ENCODE measurements at regions not wholly inside any gene's neighbourhood (a gene's known extent, or its start where the extent isn't known, plus 50 kb on each side); places are given as distances from the start of the nearest gene placed in this dataset.

GRCh38 chr11:101668236-101668635 lies 84.4 kb upstream of the TRPC6 start:
- intact Hi-C loops (cut with micrococcal nuclease; ENCODE audit: unreplicated experiment), result no loop called here
- no peaks in the 10 kb centered on the region for H3K9me3 Mint-ChIP-seq (ENCODE audit: low read depth, unreplicated experiment)
- no TSS peak for BruUV-seq (replicated peaks)
- H3K27ac Mint-ChIP-seq (ENCODE audit: unreplicated experiment), result no peak overlapping the region
- peaks cover 8% of the 10 kb centered on the region for H3K4me1 Mint-ChIP-seq (ENCODE audit: low read depth, unreplicated experiment)
- no peak for DNase-seq
- H3K4me3 Mint-ChIP-seq (ENCODE audit: low read depth, unreplicated experiment), result no peak overlapping the region
- TF ChIP-seq, protein P1, sequence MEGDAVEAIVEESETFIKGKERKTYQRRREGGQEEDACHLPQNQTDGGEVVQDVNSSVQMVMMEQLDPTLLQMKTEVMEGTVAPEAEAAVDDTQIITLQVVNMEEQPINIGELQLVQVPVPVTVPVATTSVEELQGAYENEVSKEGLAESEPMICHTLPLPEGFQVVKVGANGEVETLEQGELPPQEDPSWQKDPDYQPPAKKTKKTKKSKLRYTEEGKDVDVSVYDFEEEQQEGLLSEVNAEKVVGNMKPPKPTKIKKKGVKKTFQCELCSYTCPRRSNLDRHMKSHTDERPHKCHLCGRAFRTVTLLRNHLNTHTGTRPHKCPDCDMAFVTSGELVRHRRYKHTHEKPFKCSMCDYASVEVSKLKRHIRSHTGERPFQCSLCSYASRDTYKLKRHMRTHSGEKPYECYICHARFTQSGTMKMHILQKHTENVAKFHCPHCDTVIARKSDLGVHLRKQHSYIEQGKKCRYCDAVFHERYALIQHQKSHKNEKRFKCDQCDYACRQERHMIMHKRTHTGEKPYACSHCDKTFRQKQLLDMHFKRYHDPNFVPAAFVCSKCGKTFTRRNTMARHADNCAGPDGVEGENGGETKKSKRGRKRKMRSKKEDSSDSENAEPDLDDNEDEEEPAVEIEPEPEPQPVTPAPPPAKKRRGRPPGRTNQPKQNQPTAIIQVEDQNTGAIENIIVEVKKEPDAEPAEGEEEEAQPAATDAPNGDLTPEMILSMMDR (IDR thresholded peaks at IDR 0.05; ENCODE audit: unreplicated experiment), result no peak
- no peaks in the 10 kb centered on the region for H3K36me3 Mint-ChIP-seq (ENCODE audit: insufficient read depth, unreplicated experiment)
- no peaks in the 10 kb centered on the region for H3K27me3 Mint-ChIP-seq (ENCODE audit: unreplicated experiment)
- CTCF ChIA-PET, result no interaction called here

DNA sequence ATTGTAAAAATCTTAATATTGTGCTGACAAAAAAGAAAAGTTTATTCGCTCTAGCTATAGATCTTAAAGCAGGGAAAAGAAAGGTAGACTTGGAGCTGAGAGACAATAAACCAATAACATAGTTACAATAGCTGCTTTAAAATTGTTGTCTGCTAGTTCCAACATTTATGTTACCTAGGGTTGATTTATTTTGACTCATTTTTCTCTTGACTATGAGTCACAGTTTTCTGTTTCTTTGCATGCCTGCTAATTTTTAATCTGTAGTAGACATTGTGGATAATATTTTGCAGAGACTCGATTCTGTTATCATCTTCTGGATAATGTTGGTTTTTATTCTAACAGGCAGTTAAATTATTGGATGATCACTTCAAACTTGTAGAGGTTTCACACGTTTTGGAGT lies 83.1 kb upstream of the TRPC6 start:
- Mint-ChIP-seq H3K36me3 (ENCODE audit: insufficient read depth, unreplicated experiment) (no peaks in the 10 kb centered on the region), H3K27me3 (ENCODE audit: unreplicated experiment) (no peaks in the 10 kb centered on the region), H3K4me3 (ENCODE audit: low read depth, unreplicated experiment) (no peak overlapping the region), H3K27ac (ENCODE audit: unreplicated experiment) (no peak overlapping the region), H3K9me3 (ENCODE audit: low read depth, unreplicated experiment) (no peaks in the 10 kb centered on the region), H3K4me1 (ENCODE audit: low read depth, unreplicated experiment) (peaks cover 8% of the 10 kb centered on the region)
- TF ChIP-seq, protein P1 (IDR thresholded peaks at IDR 0.05; ENCODE audit: unreplicated experiment), result no peak
- intact Hi-C loops (cut with micrococcal nuclease; ENCODE audit: unreplicated experiment), result no loop called here
- BruUV-seq (replicated peaks), result no TSS peak
- CTCF ChIA-PET, result no interaction called here
- DNase-seq, result no peak

- no TSS peak for BruUV-seq (replicated peaks)
- no peak for DNase-seq
- TF ChIP-seq, protein P1 (IDR thresholded peaks at IDR 0.05; ENCODE audit: unreplicated experiment), result no peak
- Mint-ChIP-seq H3K4me1 (ENCODE audit: low read depth, unreplicated experiment) (no peaks in the 10 kb centered on the region), H3K27me3 (ENCODE audit: unreplicated experiment) (no peaks in the 10 kb centered on the region), H3K36me3 (ENCODE audit: insufficient read depth, unreplicated experiment) (no peaks in the 10 kb centered on the region), H3K4me3 (ENCODE audit: low read depth, unreplicated experiment) (no peak overlapping the region), H3K27ac (ENCODE audit: unreplicated experiment) (no peak overlapping the region), H3K9me3 (ENCODE audit: low read depth, unreplicated experiment) (no peaks in the 10 kb centered on the region)
- intact Hi-C loops (cut with micrococcal nuclease; ENCODE audit: unreplicated experiment), result no loop called here
- CTCF ChIA-PET, result interaction anchor here (0.6 kb wide), 1 partner anchor 76 kb away, joined by 3 read pairs; no protein-coding TSS in a partner anchor
These were observed 77.8 kb upstream of the TRPC6 start for GRCh38 chr11:101661559-101661958.

Data from Calu3 (cell line).